K562 (cell line): ENCODE measurements at regions not wholly inside any gene's neighbourhood (a gene's known extent, or its start where the extent isn't known, plus 50 kb on each side); places are given as distances from the start of the nearest gene placed in this dataset.

Experiments
- BCOR ChIP-seq: fragments of 450-650 bp; IDR thresholded peaks from 2 replicates; pipeline ENCODE4 v1.6.1; 2016
- CBX1 ChIP-seq: sonication (generic); IDR thresholded peaks from 2 replicates; pipeline ENCODE4 v1.6.1; 2016; ENCODE audit warnings: antibody characterized with exemption, low read depth, mild to moderate bottlenecking
- ETV1 ChIP-seq: fragments of 450-650 bp; conservative IDR thresholded peaks from 2 replicates; pipeline ENCODE4 v1.6.1; 2016; ENCODE audit warnings: missing genetic modification characterization, control low read depth, low read depth, missing compliant biosample characterization
- RBM25 ChIP-seq: fragments of 200-400 bp; formaldehyde crosslinking; IDR thresholded peaks from 2 replicates; pipeline ENCODE4 v1.6.1; 2018; ENCODE audit warnings: low read length, low read depth, moderate library complexity; ENCODE audit not compliant: severe bottlenecking
- SMAD1 ChIP-seq: fragments of 150-350 bp; IDR thresholded peaks from 2 replicates; pipeline ENCODE4 v1.6.1; 2014; ENCODE audit warnings: low read length, low read depth; ENCODE audit not compliant: partially characterized antibody
- ZKSCAN3 ChIP-seq: fragments of 250-450 bp; sonication (Bioruptor Pico); IDR thresholded peaks from 2 replicates; pipeline ENCODE4 v1.4.0; 2020
- ZNF165 ChIP-seq: fragments of 250-450 bp; sonication (Bioruptor Pico); IDR thresholded peaks from 2 replicates; pipeline ENCODE4 v1.4.0; 2020; ENCODE audit warnings: borderline replicate concordance
- TF ChIP-seq, protein P1 (sequence below): fragments of 200-600 bp; sonication (generic); IDR thresholded peaks from one replicate; pipeline ENCODE4 v1.6.1; 2012; ENCODE audit warnings: mild to moderate bottlenecking, low read depth, low read length, inconsistent platforms

DNA sequence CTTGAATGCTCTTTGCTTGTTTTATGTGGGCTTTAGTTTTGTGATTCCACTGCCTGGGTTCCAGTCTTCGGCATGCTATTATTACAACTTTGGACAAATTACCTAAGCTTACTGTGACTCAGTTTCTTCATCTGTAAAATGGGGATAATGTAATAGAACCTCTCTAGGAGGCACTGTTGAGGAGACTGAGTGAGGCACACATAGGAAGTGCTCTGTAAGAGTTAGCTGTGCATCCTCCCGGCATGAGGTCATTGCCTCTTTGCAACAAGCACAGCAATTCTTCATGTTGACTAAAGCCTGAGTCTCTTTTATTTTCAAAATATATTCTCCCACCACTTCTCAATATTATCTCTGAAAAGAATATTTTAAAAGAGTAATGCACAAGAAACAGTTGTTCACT is 227.4 kb downstream of the DLEU7 start (continued):
- TF ChIP-seq, protein P1, sequence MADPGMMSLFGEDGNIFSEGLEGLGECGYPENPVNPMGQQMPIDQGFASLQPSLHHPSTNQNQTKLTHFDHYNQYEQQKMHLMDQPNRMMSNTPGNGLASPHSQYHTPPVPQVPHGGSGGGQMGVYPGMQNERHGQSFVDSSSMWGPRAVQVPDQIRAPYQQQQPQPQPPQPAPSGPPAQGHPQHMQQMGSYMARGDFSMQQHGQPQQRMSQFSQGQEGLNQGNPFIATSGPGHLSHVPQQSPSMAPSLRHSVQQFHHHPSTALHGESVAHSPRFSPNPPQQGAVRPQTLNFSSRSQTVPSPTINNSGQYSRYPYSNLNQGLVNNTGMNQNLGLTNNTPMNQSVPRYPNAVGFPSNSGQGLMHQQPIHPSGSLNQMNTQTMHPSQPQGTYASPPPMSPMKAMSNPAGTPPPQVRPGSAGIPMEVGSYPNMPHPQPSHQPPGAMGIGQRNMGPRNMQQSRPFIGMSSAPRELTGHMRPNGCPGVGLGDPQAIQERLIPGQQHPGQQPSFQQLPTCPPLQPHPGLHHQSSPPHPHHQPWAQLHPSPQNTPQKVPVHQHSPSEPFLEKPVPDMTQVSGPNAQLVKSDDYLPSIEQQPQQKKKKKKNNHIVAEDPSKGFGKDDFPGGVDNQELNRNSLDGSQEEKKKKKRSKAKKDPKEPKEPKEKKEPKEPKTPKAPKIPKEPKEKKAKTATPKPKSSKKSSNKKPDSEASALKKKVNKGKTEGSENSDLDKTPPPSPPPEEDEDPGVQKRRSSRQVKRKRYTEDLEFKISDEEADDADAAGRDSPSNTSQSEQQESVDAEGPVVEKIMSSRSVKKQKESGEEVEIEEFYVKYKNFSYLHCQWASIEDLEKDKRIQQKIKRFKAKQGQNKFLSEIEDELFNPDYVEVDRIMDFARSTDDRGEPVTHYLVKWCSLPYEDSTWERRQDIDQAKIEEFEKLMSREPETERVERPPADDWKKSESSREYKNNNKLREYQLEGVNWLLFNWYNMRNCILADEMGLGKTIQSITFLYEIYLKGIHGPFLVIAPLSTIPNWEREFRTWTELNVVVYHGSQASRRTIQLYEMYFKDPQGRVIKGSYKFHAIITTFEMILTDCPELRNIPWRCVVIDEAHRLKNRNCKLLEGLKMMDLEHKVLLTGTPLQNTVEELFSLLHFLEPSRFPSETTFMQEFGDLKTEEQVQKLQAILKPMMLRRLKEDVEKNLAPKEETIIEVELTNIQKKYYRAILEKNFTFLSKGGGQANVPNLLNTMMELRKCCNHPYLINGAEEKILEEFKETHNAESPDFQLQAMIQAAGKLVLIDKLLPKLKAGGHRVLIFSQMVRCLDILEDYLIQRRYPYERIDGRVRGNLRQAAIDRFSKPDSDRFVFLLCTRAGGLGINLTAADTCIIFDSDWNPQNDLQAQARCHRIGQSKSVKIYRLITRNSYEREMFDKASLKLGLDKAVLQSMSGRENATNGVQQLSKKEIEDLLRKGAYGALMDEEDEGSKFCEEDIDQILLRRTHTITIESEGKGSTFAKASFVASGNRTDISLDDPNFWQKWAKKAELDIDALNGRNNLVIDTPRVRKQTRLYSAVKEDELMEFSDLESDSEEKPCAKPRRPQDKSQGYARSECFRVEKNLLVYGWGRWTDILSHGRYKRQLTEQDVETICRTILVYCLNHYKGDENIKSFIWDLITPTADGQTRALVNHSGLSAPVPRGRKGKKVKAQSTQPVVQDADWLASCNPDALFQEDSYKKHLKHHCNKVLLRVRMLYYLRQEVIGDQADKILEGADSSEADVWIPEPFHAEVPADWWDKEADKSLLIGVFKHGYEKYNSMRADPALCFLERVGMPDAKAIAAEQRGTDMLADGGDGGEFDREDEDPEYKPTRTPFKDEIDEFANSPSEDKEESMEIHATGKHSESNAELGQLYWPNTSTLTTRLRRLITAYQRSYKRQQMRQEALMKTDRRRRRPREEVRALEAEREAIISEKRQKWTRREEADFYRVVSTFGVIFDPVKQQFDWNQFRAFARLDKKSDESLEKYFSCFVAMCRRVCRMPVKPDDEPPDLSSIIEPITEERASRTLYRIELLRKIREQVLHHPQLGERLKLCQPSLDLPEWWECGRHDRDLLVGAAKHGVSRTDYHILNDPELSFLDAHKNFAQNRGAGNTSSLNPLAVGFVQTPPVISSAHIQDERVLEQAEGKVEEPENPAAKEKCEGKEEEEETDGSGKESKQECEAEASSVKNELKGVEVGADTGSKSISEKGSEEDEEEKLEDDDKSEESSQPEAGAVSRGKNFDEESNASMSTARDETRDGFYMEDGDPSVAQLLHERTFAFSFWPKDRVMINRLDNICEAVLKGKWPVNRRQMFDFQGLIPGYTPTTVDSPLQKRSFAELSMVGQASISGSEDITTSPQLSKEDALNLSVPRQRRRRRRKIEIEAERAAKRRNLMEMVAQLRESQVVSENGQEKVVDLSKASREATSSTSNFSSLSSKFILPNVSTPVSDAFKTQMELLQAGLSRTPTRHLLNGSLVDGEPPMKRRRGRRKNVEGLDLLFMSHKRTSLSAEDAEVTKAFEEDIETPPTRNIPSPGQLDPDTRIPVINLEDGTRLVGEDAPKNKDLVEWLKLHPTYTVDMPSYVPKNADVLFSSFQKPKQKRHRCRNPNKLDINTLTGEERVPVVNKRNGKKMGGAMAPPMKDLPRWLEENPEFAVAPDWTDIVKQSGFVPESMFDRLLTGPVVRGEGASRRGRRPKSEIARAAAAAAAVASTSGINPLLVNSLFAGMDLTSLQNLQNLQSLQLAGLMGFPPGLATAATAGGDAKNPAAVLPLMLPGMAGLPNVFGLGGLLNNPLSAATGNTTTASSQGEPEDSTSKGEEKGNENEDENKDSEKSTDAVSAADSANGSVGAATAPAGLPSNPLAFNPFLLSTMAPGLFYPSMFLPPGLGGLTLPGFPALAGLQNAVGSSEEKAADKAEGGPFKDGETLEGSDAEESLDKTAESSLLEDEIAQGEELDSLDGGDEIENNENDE, result no peak
- TF ChIP-seq RBM25 (peak; percentile 89), SMAD1 (no peak), ZKSCAN3 (CRISPR knock-in tag) (no peak), BCOR (peak; percentile 45; the same call in 1 of the 2 replicates), CBX1 (no peak), ETV1 (tag) (no peak), ZNF165 (CRISPR knock-in tag) (no peak)
